ENCODE measurements at regions not wholly inside any gene's neighbourhood (a gene's known extent, or its start where the extent isn't known, plus 50 kb on each side); places are given as distances from the start of the nearest gene placed in this dataset.

DNA sequence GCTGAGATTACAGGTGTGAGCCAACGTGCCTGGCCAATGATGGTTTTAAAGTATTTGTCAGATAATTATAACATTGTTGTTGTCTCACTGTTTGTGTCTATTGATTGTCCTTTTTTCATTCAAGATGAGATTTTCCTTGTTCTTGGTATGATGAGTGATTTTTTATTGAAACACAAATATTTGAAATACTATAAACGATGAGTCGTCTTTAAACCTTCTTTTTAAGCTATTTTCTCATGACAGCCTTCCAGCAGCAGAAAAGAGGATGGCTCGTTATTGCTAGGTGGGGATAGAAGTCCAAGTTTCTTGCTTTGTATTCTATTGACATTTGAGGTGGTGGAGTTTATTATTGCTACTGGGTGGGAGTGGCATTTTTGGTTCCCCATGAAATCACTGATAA is 61.7 kb upstream of the MDFIC2 start:
- dilution Hi-C loops (cut with MboI; ENCODE audit: extremely low pct_ligation_motif_present, low sequenced_read_pairs) = no loop called here
- Histone ChIP-seq H3K9ac (ENCODE audit: control insufficient read depth, extremely low read depth, insufficient read depth, low read length) (no peak overlapping the region), H3K79me2 (ENCODE audit: control insufficient read depth, insufficient read depth, low read length) (no peaks in the 10 kb centered on the region), H3K9me1 (ENCODE audit: control insufficient read depth, extremely low read depth, insufficient read depth, low read length) (no peaks in the 10 kb centered on the region), H3K4me3 (ENCODE audit: control insufficient read depth in 2 of 3, extremely low read depth in 1 of 3, insufficient read depth in 2 of 3, low read depth in 1 of 3, low read length in 3 of 3) (no peak overlapping the region), H3K4me2 (ENCODE audit: control insufficient read depth, extremely low read depth, insufficient read depth, low read depth, low read length) (no peak overlapping the region), H3K27me3 (ENCODE audit: control insufficient read depth, extremely low read depth, insufficient read depth, low read length) (no peaks in the 10 kb centered on the region), H2AFZ (ENCODE audit: control insufficient read depth, low read length) (no peak overlapping the region), H3K9me3 (ENCODE audit: control insufficient read depth, low read depth, low read length) (no peaks in the 10 kb centered on the region), H4K20me1 (ENCODE audit: control insufficient read depth, extremely low read depth, insufficient read depth, low read length) (no peaks in the 10 kb centered on the region), H3K4me1 (ENCODE audit: control insufficient read depth, extremely low read depth, insufficient read depth, low read length) (no peaks in the 10 kb centered on the region), H3K27ac (ENCODE audit: control insufficient read depth, insufficient read depth, low read length) (no peak overlapping the region), H3K36me3 (ENCODE audit: control insufficient read depth in 2 of 2, extremely low read depth in 1 of 2, insufficient read depth in 2 of 2, low read length in 2 of 2) (no peaks in the 10 kb centered on the region)
- TF ChIP-seq EZH2 (IDR thresholded peaks at IDR 0.05; ENCODE audit: low read length) = no peak
- no peak for TF ChIP-seq CTCF (optimal IDR thresholded peaks at IDR 0.05 in 1 of 3, IDR thresholded peaks at IDR 0.05 in 1 of 3, conservative IDR thresholded peaks at IDR 0.05 in 1 of 3; ENCODE audit: extremely low read depth in 1 of 3, insufficient read depth in 2 of 3, low read length in 3 of 3)
- no peak for FAIRE-seq
- no peak for DNase-seq (ENCODE audit: low read depth, low spot score)

Small RNAs in the stretch of these regions (small RNA-seq; reads per million reads assigned to genes)
- gene COX6CP6 (ENCODE audit: insufficient read length in 3 of 3, low read depth in 3 of 3, low replicate concordance in 1 of 3) = 0 reads per million in 3 experiments
- gene RNU6-281P (ENCODE audit: insufficient read length in 3 of 3, low read depth in 3 of 3, low replicate concordance in 1 of 3) = 0 reads per million in 3 experiments
